Pons (tissue), 1 donor: ENCODE measurements at regions not wholly inside any gene's neighbourhood (a gene's known extent, or its start where the extent isn't known, plus 50 kb on each side); places are given as distances from the start of the nearest gene placed in this dataset.
A peak's percentile ranks its signal among the peaks of the same experiment; 100 is the strongest.
"Not testable (repeated sequence)": the region's sequence is repeated elsewhere in the genome, so short reads cannot be mapped to it uniquely, and the experiment has no call there.

Experiments used
- DNase-seq: peaks from one replicate; pipeline ENCODE4 v3.0.0-alpha.2; 2016; ENCODE audit warnings: low spot score

DNA sequence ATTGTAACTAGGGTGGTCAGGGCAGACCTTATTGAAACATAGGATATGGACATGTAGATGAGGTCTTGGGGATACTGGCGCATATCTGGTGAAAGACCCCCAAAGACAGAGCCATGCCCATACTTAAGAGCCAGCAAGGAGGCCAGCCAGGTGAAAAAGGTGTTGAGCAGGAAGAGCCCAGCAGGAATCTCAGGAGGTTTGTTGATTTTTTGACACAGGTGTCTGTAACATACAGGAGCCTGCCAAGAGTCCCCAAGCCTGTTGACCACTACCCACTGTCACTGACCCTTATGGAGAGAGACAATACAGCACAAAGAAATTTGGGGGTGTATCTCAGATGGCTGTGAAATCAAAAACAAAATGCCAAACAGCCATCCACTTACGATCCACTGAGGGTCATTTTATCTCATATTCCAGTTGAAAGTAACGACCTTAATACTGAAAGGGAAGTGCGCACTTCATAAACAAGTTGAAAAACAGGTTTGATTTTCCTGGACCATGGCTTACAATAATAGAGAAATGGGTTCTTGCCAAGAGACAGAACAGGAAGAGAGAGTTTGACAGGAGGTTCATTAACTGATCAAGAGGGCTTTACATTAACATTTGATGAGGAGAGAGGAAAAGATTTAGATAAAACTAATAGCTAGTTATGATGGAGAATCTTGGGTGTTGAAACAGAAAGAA, 163.6 kb downstream of the GLUL start:
- DNase-seq: no peak

DNA sequence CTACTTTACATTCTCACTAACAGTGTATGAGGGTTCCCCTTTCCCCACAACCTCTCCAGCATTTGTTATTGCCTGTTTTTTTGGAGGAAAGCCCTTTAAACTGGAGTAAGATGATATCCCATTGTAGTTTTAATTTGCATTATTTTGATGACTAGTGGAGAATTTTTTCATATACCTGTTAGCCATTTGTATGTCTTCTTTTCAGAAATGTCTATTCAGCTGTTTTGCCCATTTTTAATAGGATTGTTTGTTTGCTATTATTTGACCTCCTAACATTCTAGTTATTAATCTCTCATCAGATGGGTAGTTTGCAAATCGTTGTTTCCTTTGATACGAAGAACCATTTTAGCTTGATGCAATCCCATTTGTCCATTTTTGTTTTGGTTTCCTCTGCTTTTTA, 165.0 kb downstream of the GLUL start:
- no peak for DNase-seq

DNA sequence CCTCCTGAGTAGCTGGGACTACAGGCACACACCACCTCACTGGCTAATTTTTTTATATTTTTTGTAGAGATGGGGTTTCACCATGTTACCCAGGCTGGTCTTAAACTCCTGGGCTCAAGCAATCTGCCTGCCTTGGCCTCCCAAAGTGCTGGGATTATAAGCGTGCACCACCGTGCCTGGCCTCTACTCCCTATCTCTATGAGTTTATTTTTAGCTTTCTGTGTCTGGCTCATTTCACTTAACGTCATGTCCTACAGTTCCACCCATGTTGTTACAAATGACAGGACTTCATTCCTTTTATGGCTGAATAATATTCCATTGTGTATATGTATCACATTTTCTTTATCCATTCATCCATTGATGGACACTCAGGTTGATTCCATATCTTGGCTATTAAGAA, 164.2 kb upstream of the ZNF648 start:
- not testable (repeated sequence) for DNase-seq

DNA sequence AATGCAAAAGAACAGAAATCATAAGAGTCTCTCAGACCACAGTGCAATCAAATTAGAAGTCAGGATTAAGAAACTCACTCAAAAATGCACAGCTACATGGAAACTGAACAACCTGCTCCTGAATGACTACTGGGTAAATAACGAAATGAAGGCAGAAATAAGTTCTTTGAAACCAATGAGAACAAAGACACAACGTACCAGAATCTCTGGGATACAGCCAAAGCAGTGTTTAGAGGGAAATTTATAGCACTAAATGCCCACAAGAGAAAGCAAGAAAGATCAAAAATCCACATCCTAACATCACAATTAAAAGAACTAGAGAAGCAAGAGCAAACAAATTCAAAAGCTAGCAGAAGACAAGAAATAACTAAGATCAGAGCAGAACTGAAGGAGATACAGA, 160.5 kb upstream of the ZNF648 start:
- not testable (repeated sequence) for DNase-seq

DNA sequence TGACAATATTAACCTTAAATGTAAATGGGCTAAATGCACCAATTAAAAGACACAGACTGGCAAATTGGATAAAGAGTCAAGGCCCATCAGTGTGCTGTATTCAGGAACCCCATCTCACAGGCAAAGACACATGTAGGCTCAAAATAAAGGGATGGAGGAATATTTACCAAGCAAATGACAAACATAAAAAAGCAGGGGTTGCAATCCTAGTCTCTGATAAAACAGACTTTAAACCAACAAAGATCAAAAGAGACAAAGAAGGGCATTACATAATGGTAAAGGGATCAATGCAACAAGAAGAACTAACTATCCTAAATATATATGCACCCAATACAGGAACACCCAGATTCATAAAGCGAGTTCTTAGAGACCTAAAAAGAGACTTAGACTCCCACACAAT, 159.9 kb upstream of the ZNF648 start:
- not testable (repeated sequence) for DNase-seq

DNA sequence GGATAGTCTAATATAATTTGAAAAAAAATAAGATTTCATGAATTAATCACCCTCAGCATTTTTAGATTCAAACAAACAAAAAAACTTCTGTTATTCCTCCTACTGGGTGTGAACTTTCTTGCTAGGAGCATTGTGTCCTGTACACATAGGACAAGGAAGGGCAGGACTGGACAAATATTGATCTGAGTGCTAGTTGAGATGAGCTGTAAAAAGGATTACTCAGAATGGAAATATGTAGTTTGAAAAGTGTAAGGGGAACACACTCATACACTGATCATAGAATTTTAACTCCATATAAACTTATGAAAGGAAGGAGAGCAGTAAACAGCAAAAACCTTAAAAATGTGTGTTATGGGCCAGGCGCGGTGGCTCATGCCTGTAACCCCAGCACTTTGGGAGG, 156.5 kb upstream of the ZNF648 start:
- DNase-seq: no peak

DNA sequence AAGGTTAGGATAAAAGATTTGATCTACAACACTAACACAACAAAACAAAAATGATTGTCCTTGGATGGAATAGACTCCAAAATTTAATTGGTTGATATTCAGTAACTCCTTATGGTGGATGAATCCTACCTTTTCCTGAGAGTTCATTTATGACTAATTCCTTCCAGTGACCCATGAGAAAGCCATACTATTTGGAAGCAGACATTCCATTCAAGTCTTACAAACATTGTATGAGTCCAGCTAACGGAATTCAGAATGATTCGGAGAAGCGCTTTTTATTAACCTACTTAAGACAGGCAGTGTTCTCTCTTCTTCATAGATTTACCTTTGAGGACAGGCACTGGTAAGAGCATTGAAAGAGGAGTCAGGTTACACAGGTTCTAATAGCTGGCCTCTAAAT, 155.6 kb upstream of the ZNF648 start:
- no peak for DNase-seq

DNA sequence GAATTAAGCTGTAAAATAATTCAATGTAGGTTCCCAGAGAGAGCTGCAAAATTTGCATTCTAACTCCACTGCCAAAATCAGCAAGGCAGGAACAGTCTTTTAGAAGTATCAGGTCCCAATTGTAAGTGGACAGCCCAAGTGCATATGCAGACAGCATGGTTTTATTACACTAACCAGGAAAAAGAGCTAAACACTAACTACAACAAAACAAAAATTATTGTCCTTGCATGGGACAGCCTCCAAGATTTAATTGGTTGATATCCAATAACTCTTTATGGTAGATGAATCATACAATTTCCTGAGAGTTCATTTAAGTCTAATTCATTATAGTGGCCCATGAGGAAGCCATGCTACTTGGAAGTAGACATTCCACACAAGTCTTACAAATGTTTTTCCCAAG, 154.3 kb upstream of the ZNF648 start:
- DNase-seq: no peak

DNA sequence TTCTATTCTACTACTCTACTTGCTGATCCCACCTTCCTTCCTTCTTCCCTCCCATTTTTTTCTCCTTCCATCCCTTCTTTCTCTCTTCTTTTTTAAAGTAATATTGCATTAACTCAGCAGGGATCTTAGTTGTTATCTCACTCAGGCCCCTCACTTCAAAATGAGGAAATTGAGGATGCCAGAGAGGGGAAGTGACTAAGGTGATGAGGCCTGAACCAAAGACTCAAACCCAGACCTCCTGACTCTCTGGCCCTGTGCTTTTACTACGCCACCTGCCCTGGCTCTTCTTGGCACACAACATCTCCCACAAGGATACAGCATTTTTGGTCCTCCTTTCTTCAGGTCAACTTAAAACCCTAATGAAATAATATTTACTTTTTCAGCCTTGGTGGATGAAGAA, 151.7 kb upstream of the ZNF648 start:
- no peak for DNase-seq

DNA sequence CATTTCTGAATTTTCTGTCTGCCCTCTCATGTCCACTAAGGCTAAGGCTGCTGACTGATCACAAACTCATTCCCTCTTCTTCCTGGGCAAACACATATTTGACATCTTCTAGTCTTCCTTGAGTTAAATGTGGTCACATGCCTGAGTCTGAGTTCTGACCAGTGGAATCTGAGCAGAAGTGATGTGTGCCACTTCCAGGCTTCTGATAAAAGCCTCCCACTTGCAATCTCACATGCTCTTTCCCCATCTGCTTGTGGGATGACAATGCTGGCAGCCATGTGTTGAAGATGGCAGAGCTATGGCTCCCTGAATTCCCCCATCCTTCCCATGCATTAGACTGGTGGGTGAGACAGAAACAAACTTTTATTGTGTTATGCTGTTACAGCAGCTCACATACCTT, 149.9 kb upstream of the ZNF648 start:
- no peak for DNase-seq

DNA sequence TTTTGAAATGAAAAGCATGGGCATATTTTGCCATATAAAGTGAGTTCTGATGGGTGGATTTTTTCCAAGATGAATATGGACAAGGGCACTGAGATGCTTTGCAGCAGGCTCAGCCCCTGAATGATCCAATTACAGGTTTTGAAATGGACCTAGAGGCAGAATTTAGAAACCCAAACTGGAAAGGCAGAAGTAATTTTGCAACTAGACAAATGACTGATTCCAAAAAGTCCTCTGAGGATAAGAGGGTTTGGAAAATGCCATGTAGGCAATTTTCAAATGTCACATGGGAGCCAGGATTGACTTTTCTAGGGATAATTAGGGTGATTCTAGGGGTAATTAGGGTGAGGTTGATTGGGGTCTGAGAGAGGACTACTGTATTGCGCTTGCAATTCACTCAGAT, 148.9 kb upstream of the ZNF648 start:
- no peak for DNase-seq

DNA sequence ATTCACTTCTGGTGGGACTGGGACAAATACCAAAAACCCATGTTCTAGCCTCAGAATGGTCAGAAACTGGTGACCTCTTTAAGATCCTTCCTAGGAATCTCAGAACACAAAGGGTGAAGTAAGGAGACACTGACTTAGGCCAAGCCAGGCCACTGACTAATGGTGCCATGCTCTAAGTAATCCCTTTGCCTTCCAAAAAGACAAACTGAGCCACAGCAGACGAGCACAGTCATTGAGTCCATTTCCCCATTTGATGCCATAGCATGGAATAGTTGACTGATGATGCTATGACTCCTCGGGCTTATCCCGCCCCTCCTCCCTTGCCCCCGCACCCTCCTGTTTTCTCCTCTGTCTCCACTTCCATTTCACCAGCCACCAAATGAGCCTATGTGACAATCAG, 145.8 kb upstream of the ZNF648 start:
- no peak for DNase-seq

DNA sequence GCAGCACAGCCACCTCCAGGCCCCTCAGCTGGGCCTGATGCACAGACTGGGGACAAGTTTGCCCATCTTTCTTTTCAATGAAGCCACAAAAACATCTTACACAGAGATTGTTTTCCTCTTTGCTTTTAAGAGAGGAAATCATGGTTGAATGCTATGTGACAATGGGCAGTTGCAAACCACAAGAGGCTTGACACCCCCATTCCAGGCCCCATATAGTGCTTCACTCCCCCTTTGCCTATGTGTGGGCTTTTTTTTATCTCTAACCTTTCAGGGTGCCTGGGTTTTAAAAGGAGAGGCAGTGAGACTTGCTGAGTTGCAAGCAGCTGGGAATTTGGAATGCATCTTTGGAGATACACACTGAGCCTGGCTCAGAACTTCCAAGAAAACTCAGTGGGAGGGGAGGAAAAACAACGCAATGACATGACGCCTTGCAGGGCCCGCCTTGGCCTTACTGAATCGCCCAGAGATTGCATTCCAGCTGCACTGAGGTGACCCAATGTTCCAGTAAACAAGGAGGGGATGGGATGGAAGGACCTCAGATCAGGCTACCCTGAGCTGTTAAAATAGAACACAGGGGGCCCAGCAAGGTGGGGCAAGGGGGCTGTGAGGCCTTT, 145.2 kb upstream of the ZNF648 start:
- DNase-seq: peak; percentile 19

DNA sequence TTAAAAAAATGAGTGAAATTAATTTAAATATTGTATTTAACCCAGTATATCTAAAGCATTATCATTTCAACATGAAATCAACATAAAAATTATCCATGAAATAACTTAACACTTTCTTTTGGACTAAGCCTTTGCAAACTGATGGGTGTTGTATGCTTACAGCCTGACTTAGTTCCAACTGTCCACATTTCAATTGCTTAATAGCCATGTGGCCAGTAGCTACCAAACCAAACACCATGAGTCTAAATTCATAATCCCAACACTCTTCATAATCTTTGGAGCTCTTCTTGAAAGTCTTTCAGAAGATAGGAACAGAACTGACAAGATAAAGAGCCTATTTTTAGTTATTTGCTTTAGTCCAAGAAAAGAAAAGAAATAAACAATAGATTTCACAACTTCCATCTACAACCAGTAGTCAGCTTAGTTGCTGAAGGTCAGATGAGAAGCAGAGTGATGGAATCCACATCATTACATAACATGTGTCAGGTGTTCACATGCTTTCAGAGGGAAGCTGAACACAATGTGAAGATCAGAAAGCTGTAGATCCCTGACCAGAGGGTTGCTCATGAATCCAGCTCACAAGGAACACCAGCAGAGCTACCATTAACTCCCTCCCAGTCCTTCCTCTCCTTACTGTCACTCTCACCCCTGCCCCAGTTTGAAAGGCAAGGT, 144.0 kb upstream of the ZNF648 start:
- no peak for DNase-seq

DNA sequence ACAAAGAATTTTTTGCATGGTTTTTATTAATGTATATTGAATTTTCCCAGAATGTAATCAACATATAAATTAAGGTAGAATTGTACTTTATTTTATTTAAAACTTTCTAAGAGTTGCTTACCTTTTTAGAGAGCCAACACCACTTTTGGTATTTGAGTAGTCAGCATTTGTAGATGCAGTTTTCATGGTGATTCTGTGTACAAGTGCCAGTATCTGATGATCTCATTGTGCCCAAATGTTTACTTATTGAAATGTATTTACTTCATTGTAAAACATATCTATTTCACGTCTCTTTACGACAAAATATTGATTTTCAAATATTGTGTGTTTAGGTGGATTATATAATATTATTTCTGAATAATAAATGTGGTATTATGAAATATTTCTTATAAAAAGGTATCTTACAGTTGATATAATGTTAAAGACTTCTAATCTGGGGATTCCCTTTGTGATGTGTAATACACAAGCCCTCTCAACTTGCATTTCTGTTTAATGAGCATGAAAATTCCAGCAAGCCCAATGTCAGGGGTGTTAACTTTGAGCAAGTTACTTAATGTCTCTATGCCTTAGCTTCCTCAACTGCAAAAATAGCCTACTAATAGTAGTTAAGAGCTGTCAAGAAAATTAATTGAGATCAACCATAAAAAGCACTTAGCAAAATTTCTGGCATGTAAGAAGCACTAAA, 141.8 kb upstream of the ZNF648 start:
- no peak for DNase-seq

DNA sequence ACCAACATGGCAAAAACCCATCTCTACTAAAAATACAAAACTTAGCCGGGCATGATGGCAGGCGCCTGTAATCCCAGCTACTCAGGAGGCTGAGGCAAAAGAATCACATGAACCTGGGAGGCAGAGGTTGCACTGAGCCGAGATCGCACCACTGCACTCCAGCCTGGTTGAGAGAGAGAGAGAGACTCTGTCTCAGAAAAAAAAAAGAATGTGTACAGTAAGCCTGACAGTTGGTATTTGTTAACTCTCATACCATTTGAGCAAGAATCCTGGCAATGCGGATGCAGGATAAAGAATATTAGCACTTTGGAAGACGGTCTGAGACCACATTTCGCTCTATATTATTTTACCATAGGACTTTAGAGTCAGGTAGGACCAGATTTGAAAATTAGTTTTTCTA, 140.0 kb upstream of the ZNF648 start:
- DNase-seq: not testable (repeated sequence)

DNA sequence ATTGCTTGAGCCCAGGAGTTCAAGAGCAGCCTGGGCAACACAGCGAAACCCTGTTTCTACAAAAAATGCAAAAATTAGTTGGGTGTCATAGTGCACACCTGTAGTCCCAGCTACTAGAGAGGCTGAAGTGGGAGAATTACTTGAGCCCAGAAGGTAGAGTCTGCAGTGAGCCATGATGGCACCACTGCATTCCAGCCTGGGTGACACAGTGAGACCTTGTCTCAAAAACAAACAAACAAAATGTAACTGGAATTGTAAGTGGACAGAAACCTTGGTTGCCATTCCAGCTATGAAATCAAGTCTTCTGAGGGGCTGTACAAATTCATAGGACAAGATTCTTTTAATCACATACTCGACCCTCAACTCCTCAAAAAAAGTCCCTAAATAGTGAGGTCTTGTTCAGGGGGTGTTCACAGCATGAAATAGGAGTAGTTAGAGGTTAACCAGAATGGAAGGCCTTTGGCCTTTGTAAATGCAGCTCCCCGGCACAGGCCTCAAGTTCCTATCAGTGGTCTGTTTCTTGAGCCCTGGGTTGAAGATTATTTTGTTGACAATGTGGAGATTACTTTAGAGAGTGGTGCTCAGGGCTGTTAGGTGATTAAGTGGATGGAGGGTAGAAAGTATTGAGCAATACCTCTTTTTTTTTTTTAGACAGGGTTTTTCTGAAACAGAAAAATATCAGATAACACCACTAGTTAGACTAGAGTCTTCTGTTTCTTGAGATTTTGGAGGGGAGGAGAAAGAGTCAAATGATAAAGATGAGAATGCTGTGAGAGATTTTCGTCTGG, 138.7 kb upstream of the ZNF648 start:
- DNase-seq: no peak

DNA sequence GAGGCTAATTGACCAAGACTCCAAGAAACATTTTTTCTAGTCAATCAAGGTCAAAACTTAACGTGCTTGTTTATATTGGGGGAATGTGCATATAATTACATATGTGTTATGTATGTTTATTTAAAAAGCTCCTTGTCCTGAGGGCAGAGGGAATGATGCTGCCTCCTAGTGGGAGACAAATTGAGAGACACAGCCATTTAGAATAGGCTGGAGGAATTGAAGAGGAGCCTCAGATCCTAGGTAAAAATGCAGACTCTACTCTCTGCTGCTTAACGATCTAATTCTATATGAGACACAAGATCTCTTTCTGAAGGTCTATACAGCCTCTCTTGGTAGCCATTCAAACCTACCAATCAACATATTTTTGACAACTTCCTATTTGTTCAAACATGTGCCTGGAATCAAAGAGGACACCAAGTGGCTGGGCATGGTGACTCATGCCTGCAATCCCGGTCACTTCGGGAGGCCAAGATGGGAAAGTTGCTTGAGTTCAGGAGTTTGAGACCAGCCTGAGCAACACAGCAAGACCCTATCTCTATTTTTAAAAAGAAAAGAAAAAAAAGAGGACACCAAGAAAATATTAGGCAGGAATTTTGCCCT, 136.6 kb upstream of the ZNF648 start:
- DNase-seq: peak; percentile 30

DNA sequence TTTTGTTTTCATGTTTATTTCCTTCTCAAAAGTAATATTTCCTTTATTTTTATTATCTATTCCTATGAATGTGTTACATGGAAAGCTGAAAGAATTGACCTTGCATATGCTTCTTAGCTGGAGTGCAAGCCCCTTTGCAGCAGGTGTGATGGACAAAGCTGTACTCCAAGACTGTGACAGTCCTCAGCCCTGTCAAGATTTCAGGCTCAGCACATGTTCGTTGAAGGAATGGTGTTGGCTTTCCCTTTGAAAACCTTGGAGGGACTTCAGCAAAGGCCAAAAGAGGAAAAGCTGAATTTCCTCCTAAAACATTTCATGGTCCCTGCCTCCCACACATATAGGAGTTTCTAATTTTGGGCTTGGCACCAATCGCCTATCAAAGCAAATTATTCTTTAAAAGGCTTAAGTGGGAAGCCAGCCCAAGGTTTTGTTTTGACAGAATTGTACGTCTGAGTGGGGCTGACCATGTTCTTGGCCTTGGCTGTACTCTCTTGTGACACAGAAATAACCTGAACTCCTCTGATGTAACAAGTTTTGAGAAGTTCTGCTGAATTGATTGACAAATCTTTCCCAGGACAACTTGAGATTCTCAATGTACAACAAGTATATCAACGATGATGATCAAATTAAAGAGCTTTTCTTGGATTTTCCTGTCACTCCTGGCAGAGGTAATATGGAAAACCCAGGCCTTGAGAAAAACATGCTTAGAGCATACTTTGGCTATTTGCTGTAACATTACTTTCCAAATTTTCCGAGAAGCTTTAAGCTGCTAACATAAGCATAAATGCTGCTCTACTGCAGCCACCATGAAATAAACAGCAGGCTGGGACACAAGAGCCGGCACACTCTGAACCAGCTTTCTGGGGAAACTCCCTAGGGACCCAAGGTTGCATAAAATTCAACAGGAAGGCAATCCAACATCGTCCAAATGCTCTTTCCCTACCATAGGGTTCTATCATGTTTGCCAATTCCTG, 135.7 kb upstream of the ZNF648 start:
- DNase-seq: no peak

DNA sequence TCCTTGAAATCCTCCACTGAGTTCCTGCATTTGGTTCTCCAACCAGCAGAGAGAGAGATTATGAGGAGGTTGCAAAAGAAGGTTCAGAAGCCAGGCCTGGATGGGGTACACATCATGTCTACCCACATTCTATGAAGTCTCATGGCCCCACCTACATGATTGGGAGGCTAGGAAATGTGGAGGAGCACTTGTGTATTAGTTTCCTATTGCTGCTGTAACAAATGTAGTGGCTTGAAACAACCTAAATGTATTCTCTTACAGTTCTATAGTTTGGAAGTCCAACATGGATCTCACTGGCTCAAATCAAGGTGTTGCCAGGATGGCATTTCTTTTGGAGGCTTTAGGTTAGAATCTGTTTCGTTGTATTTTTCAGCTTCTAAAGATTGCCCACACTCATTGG, 134.2 kb upstream of the ZNF648 start:
- no peak for DNase-seq
